ENCODE measurements at regions not wholly inside any gene's neighbourhood (a gene's known extent, or its start where the extent isn't known, plus 50 kb on each side); places are given as distances from the start of the nearest gene placed in this dataset.

GRCh38 chr5:126044111-126044668 is 379.0 kb upstream of the GRAMD2B start:
- no TSS peak for BruUV-seq (replicated peaks)

More at GRCh38 chr5:126044111-126044668, 379.0 kb upstream of the GRAMD2B start:
- POLR2A ChIA-PET: no interaction called here
- Histone ChIP-seq H3K27ac (ENCODE audit: extremely low read length, insufficient read depth, low read length) (no peak overlapping the region), H4K20me1 (ENCODE audit: insufficient read depth, low read length) (no peaks in the 10 kb centered on the region), H3K9me3 (ENCODE audit: low read length) (no peaks in the 10 kb centered on the region), H3K4me1 (ENCODE audit: insufficient read depth, low read length) (no peaks in the 10 kb centered on the region), H3K4me2 (ENCODE audit: low read depth, low read length) (no peak overlapping the region), H3K27me3 (ENCODE audit: control insufficient read depth in 1 of 2, insufficient read depth in 2 of 2, low read length in 2 of 2) (no peaks in the 10 kb centered on the region), H3K36me3 (replicated peaks in 1 of 2; ENCODE audit: control insufficient read depth in 1 of 2, insufficient read depth in 2 of 2, low read length in 2 of 2) (no peaks in the 10 kb centered on the region), H3K79me2 (ENCODE audit: insufficient read depth, low read length) (no peaks in the 10 kb centered on the region), H3K9ac (ENCODE audit: insufficient read depth, low read depth, low read length) (no peak overlapping the region), H2AFZ (ENCODE audit: low read length) (no peak overlapping the region), H3K4me3 (replicated peaks in 1 of 3; ENCODE audit: insufficient read depth in 1 of 3, low read depth in 2 of 3, low read length in 3 of 3) (no peak overlapping the region)
- TF ChIP-seq ZGPAT (CRISPR knock-in tag; IDR thresholded peaks at IDR 0.05) (no peak), ZNF839 (CRISPR knock-in tag; IDR thresholded peaks at IDR 0.05; ENCODE audit: borderline replicate concordance) (no peak), ZNF549 (CRISPR knock-in tag; IDR thresholded peaks at IDR 0.05) (no peak), ZSCAN22 (CRISPR knock-in tag; IDR thresholded peaks at IDR 0.05) (no peak), ZNF746 (CRISPR knock-in tag; IDR thresholded peaks at IDR 0.05) (no peak), ZNF687 (CRISPR knock-in tag; IDR thresholded peaks at IDR 0.05) (no peak), NFKB2 (CRISPR knock-in tag; IDR thresholded peaks at IDR 0.05; ENCODE audit: borderline replicate concordance) (no peak), ZNF780A (CRISPR knock-in tag; IDR thresholded peaks at IDR 0.05) (no peak), RCOR2 (CRISPR knock-in tag; IDR thresholded peaks at IDR 0.05) (no peak), ZBTB1 (CRISPR knock-in tag; IDR thresholded peaks at IDR 0.05; ENCODE audit: borderline replicate concordance) (no peak), ZBTB3 (CRISPR knock-in tag; IDR thresholded peaks at IDR 0.05; ENCODE audit: borderline replicate concordance, low read depth) (no peak), ZNF660 (CRISPR knock-in tag; IDR thresholded peaks at IDR 0.05; ENCODE audit: borderline replicate concordance, low read depth) (no peak), ZNF674 (CRISPR knock-in tag; IDR thresholded peaks at IDR 0.05; ENCODE audit: low read depth) (no peak)
- TF ChIP-seq, protein P1, sequence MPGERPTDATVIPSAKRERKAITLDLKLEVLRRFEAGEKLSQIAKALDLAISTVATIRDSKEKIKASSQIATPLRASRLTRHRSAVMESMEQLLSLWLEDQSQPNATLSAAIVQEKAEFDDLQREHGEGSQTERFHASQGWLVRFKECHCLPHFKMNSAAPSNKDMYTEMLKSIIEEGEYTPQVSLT (CRISPR knock-in tag; IDR thresholded peaks at IDR 0.05; ENCODE audit: borderline replicate concordance, low read depth): no peak
- TF ChIP-seq, protein P2, sequence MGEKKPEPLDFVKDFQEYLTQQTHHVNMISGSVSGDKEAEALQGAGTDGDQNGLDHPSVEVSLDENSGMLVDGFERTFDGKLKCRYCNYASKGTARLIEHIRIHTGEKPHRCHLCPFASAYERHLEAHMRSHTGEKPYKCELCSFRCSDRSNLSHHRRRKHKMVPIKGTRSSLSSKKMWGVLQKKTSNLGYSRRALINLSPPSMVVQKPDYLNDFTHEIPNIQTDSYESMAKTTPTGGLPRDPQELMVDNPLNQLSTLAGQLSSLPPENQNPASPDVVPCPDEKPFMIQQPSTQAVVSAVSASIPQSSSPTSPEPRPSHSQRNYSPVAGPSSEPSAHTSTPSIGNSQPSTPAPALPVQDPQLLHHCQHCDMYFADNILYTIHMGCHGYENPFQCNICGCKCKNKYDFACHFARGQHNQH (CRISPR knock-in tag; IDR thresholded peaks at IDR 0.05): no peak
- DNase-seq (ENCODE audit: low spot score): no peak
- WGBS (ENCODE audit: low lambda C conversion rate): 2% methylated on average over 7 of the region's 7 CpGs
- no peak for FAIRE-seq
- in situ Hi-C loops (cut with HindIII; ENCODE audit: extremely low pct_ligation_motif_present, low pct_unique_long_range_greater_than_20kb): no loop called here
- no peak for ATAC-seq
- intact Hi-C loops (cut with micrococcal nuclease; ENCODE audit: unreplicated experiment): no loop called here
- CTCF ChIA-PET (ENCODE audit: low intra/inter-chr PET ratio, low total read pairs): no interaction called here

All from HepG2 (cell line).